Fibroblast of pulmonary artery (primary cell): ENCODE measurements at regions not wholly inside any gene's neighbourhood (a gene's known extent, or its start where the extent isn't known, plus 50 kb on each side); places are given as distances from the start of the nearest gene placed in this dataset.
A peak's percentile ranks its signal among the peaks of the same experiment; 100 is the strongest.
"Not testable (repeated sequence)": the region's sequence is repeated elsewhere in the genome, so short reads cannot be mapped to it uniquely, and the experiment has no call there.

Source experiments
- DNase-seq: peaks from one replicate; pipeline ENCODE4 v3.0.0-alpha.2; 2010; ENCODE audit warnings: low read depth
- H3K4me3 ChIP-seq: replicated peaks from 2 replicates; pipeline ENCODE4 v1.5.1; 2011; ENCODE audit warnings: low read depth, mild to moderate bottlenecking, control low read depth, low read length, moderate library complexity
- TF ChIP-seq, protein P1 (sequence below): IDR thresholded peaks from 2 replicates; pipeline ENCODE4 v1.5.1; 2011; ENCODE audit warnings: mild to moderate bottlenecking, control low read depth, low read length, inconsistent platforms; ENCODE audit errors: missing control alignments

DNA sequence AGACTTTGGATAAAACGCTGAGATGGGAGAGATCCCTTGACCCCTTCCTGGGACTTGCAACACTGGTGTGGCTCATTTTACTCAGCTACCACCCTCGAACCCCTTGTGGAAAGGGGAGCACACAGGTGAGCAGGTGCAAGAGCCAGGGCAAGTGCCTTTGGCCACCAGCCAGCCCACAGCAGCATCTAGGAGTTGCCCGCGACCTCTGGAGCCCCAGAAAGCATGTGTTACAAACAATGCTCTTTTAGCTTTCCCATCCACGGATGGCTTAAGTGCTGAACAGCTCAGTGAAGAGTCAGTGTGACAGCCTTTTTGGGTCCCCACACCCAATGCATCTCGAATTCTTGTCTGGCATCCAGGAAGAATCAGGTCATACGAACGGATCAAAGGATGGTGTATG lies 197.8 kb downstream of the MEMO1 start:
- TF ChIP-seq, protein P1, sequence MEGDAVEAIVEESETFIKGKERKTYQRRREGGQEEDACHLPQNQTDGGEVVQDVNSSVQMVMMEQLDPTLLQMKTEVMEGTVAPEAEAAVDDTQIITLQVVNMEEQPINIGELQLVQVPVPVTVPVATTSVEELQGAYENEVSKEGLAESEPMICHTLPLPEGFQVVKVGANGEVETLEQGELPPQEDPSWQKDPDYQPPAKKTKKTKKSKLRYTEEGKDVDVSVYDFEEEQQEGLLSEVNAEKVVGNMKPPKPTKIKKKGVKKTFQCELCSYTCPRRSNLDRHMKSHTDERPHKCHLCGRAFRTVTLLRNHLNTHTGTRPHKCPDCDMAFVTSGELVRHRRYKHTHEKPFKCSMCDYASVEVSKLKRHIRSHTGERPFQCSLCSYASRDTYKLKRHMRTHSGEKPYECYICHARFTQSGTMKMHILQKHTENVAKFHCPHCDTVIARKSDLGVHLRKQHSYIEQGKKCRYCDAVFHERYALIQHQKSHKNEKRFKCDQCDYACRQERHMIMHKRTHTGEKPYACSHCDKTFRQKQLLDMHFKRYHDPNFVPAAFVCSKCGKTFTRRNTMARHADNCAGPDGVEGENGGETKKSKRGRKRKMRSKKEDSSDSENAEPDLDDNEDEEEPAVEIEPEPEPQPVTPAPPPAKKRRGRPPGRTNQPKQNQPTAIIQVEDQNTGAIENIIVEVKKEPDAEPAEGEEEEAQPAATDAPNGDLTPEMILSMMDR = no peak
- DNase-seq = no peak
- no peak overlapping the region for H3K4me3 ChIP-seq

DNA sequence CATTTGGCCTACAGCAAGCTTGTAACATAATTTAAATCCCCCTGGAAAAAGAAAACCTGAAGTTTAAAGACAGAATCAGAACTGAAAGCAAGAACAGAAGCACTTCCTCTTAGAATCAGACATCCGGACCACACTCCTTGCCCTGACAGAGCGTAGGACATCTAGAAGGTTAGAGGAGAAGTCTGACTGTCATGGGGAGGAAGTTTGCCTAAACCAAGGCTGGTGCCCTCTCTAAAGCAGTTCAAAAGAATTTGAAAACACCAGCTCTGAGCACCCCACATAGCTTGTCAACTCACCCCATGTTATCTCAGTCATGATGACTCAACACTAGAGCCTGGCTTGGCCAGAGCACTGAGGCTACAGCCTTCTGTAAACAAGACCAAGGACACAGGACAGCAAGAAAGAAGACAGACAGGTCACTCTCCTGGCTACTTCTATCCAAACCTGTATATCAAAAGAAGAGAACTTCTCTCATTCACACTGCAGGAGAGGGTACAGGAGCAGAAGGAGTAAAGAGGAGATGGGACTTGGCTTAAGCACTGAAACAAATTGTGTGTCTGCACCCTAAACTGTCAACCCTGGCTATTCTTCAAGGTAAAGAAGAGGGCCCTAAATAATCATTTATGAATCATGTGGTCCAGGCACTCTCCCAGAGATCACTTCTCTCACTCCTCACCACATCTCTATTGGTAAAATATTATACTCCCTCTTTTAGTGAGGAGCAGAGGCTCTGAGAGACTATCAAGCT lies 198.6 kb downstream of the MEMO1 start:
- DNase-seq = peak; percentile 19
- TF ChIP-seq, protein P1 = no peak
- no peak overlapping the region for H3K4me3 ChIP-seq

DNA sequence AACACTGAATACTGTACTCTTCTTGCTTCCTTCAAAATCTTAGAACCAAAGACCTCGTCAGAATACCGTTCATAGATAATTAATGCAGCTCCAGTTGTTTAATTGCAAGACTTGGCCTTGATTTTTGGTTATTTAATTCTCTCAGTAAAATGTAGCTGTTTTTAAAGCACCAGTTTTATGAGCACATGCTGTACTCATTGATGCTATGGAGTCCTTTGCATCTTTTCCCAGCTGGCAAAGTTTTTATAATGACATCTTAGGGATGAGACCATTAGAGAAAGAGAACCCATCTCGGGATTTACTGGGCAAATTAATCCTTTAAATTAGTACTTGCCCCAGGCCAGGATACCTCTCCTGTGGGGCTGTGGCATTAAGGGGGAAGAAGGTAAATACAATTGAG lies 199.3 kb downstream of the MEMO1 start:
- DNase-seq = no peak
- TF ChIP-seq, protein P1 = no peak
- H3K4me3 ChIP-seq = no peak overlapping the region

DNA sequence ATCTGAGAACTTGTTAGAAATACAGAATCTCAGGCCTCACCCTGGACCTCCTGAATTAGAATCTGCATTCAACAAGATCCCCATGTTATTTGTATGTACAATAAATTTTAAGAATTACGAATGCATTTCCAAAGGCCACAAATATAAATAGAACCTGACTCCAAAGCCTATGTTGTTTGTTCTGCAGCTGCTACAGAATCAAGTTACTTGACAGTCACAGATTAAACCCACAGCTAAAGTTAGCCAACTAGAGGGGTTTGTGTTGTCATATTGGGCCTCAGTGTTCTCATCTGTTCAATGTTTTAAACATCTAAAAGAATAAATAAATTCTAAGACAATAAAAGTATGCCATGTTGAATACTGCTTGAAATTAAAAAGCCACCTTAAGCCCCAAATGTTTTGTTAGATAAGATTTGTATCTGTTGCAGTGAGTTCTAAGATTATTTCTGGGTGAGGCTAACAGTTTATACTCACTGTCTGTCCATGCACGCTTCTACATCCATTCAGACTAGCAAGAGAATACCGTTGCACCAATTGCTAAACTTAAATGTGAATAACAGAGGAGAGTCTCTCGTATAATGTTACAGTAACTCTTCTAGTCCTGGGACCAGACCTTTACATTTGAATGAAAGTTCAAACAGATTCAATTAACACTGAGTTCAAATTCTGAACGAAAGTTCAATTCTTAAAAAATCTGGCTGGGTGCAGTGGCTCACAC lies 200.4 kb downstream of the MEMO1 start:
- no peak overlapping the region for H3K4me3 ChIP-seq
- TF ChIP-seq, protein P1 = no peak
- no peak for DNase-seq

DNA sequence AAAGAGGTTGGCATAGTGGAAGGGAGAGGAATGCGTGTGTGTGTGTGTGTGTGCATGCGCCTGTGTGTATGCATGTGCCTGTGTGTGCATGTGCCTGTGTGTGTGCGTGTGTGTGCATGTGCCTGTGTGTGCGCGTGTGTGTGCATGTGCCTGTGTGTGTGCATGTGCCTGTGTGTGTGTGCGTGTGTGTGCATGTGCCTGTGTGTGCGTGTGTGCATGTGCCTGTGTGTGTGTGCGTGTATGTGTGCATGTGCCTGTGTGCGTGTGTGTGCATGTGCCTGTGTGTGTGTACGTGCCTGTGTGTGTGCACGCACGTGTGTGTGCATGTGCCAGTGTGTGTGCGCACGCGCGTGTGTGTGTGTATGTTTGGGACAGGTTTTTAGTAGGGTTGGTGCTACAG lies 205.1 kb downstream of the MEMO1 start:
- DNase-seq = no peak
- no peak overlapping the region for H3K4me3 ChIP-seq
- TF ChIP-seq, protein P1 = no peak

DNA sequence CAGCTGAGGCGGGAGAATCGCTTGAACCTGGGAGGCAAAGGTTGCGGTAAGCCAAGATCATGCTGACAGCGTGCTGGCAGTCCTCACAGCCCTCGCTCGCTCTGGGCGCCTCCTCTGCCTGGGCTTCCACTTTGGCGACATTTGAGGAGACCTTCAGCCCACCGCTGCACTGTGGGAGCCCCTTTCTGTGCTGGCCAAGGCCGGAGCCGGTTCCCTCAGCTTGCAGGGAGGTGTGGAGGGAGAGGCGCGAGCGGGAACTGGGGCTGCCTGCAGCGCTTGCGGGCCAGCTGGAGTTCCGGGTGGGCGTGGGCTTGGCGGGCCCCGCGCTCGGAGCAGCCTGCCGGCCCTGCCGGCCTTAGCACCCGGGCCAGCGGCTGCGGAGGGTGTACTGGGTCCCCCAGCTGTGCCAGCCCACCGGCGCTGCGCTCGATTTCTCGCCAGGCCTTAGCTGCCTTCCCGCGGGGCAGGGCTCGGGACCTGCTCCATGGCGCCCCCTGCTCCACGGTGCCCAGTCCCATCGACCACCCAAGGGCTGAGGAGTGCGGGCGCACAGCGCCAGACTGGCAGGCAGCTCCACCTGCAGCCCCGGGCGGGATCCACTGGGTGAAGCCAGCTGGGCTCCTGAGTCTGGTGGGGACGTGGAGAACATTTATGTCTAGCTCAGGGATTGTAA lies 207.2 kb downstream of the MEMO1 start:
- not testable (repeated sequence) for H3K4me3 ChIP-seq, DNase-seq

DNA sequence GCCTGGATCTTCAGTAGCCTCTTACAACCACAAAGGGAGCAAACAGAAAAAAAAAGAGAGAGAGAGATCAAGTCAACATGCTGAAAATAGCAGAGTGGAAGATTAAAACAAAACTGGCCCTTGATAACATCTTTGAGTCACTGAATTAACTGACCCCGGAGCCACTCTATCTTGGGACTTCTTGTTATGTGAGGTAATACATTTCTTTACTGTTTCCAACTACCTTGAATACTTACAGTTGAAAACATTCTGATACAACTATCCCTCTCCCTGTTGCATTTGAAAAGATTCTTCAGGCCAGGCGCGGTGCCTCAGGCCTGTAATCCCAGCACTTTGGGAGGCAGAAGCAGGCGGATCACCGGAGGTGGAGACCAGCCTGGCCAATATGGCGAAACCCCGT lies 208.1 kb downstream of the MEMO1 start:
- no peak for DNase-seq
- H3K4me3 ChIP-seq = no peak overlapping the region
- TF ChIP-seq, protein P1 = no peak

DNA sequence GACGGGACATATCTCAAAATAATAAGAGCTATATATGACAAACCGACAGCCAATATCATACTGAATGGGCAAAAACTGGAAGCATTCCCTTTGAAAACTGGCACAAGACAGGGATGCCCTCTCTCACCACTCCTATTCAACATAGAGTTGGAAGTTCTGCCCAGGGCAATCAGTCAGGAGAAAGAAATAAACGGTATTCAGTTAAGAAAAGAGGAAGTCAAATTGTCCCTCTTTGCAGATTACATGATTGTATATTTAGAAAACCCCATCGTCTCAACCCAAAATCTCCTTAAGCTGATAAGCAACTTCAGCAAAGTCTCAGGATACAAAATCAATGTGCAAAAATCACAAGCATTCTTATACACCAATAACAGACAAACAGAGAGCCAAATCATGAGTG lies 211.5 kb downstream of the MEMO1 start:
- not testable (repeated sequence) for DNase-seq, H3K4me3 ChIP-seq
